OCI-LY3 (cell line): ENCODE measurements at regions not wholly inside any gene's neighbourhood (a gene's known extent, or its start where the extent isn't known, plus 50 kb on each side); places are given as distances from the start of the nearest gene placed in this dataset.

Source experiments
- H2AFZ ChIP-seq: fragments of 200-600, 300-600 bp; shearing (Covaris generic); 2 replicates; pipeline ENCODE4 v1.6.0; 2014; ENCODE audit warnings: antibody characterized with exemption, low read depth, low read length
- H3K27ac ChIP-seq: fragments of 200-600, 300-600 bp; sonication (generic); 2 replicates; pipeline ENCODE4 v1.5.1; 2014; ENCODE audit warnings: mild to moderate bottlenecking, low read length, moderate library complexity, mixed read lengths
- H3K27me3 ChIP-seq: fragments of 200-600, 300-600 bp; sonication (generic); 2 replicates; pipeline ENCODE4 v1.6.1; 2014; ENCODE audit warnings: low read depth, low read length, mixed read lengths
- H3K36me3 ChIP-seq: fragments of 200-600, 300-600 bp; sonication (generic); replicated peaks from 2 replicates; pipeline ENCODE3; 2014; ENCODE audit warnings: low read depth, low read length, mixed read lengths
- H3K4me1 ChIP-seq: fragments of 300-600, 200-600 bp; sonication (generic); 2 replicates; pipeline ENCODE4 v1.6.1; 2014; ENCODE audit warnings: low read length, mixed read lengths
- H3K4me2 ChIP-seq: fragments of 200-600, 300-600 bp; sonication (generic); 2 replicates; pipeline ENCODE4 v1.6.1; 2014; ENCODE audit warnings: low read length, mixed read lengths
- H3K4me3 ChIP-seq: fragments of 300-600, 200-600 bp; sonication (generic); 2 replicates; pipeline ENCODE4 v1.5.1; 2014; ENCODE audit warnings: antibody characterized with exemption, mild to moderate bottlenecking, low read length, moderate library complexity
- H3K79me2 ChIP-seq: fragments of 300-600, 200-600 bp; shearing (Covaris generic); 2 replicates; pipeline ENCODE4 v1.6.1; 2014; ENCODE audit warnings: mild to moderate bottlenecking, low read length, mixed read lengths
- H3K9ac ChIP-seq: fragments of 300-600, 200-600 bp; shearing (Covaris generic); 2 replicates; pipeline ENCODE4 v1.6.0; 2014; ENCODE audit warnings: mild to moderate bottlenecking, low read length, moderate library complexity
- H3K9me3 ChIP-seq: fragments of 200-600, 300-600 bp; shearing (Covaris generic); 2 replicates; pipeline ENCODE4 v1.6.1; 2014; ENCODE audit warnings: low read length, mixed read lengths; ENCODE audit not compliant: insufficient read depth
- H4K20me1 ChIP-seq: fragments of 200-600, 300-600 bp; sonication (generic); 2 replicates; pipeline ENCODE4 v1.6.1; 2016; ENCODE audit warnings: low read length, mixed read lengths; ENCODE audit not compliant: insufficient read depth
- EZH2phosphoT487 ChIP-seq: fragments of 200-600 bp; shearing (Covaris generic); IDR thresholded peaks from 2 replicates; pipeline ENCODE4 v1.6.1; 2018; ENCODE audit warnings: antibody characterized with exemption, mixed run types, low read depth
- TF ChIP-seq, protein P1 (sequence below): fragments of 200-600, 300-600 bp; sonication (generic); IDR thresholded peaks from 2 replicates; pipeline ENCODE4 v1.5.1; 2014; ENCODE audit warnings: antibody characterized with exemption, low read length, low read depth

- Histone ChIP-seq H3K36me3 (no peaks in the 10 kb centered on the region), H3K4me3 (no peak overlapping the region), H2AFZ (no peak overlapping the region), H3K4me2 (no peak overlapping the region), H3K9me3 (no peaks in the 10 kb centered on the region), H3K4me1 (no peaks in the 10 kb centered on the region), H3K9ac (no peak overlapping the region), H3K27ac (no peak overlapping the region), H3K79me2 (no peaks in the 10 kb centered on the region), H4K20me1 (no peaks in the 10 kb centered on the region), H3K27me3 (peaks cover 14% of the 10 kb centered on the region; the same call in 1 of the 2 replicates)
- TF ChIP-seq EZH2phosphoT487, result no peak
- TF ChIP-seq, protein P1, sequence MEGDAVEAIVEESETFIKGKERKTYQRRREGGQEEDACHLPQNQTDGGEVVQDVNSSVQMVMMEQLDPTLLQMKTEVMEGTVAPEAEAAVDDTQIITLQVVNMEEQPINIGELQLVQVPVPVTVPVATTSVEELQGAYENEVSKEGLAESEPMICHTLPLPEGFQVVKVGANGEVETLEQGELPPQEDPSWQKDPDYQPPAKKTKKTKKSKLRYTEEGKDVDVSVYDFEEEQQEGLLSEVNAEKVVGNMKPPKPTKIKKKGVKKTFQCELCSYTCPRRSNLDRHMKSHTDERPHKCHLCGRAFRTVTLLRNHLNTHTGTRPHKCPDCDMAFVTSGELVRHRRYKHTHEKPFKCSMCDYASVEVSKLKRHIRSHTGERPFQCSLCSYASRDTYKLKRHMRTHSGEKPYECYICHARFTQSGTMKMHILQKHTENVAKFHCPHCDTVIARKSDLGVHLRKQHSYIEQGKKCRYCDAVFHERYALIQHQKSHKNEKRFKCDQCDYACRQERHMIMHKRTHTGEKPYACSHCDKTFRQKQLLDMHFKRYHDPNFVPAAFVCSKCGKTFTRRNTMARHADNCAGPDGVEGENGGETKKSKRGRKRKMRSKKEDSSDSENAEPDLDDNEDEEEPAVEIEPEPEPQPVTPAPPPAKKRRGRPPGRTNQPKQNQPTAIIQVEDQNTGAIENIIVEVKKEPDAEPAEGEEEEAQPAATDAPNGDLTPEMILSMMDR, result no peak
These were observed 92.5 kb upstream of the RGS4 start for GRCh38 chr1:162976628-162977027.

- Histone ChIP-seq H3K4me1 (no peaks in the 10 kb centered on the region), H3K79me2 (no peaks in the 10 kb centered on the region), H4K20me1 (no peaks in the 10 kb centered on the region), H3K36me3 (no peaks in the 10 kb centered on the region), H3K27me3 (peaks cover 9% of the 10 kb centered on the region; the same call in 1 of the 2 replicates), H3K9me3 (no peaks in the 10 kb centered on the region), H3K9ac (no peak overlapping the region), H3K27ac (no peak overlapping the region), H3K4me3 (no peak overlapping the region), H2AFZ (no peak overlapping the region), H3K4me2 (no peak overlapping the region)
- TF ChIP-seq EZH2phosphoT487, result no peak
- TF ChIP-seq, protein P1, result no peak
These were observed 94.4 kb upstream of the RGS4 start for GRCh38 chr1:162974810-162975209.

- no peaks in the 10 kb centered on the region for H3K79me2 ChIP-seq
- H3K4me3 ChIP-seq, result no peak overlapping the region
- no peaks in the 10 kb centered on the region for H4K20me1 ChIP-seq
- no peak overlapping the region for H2AFZ ChIP-seq
- H3K27me3 ChIP-seq, result peaks cover 9% of the 10 kb centered on the region; the same call in 1 of the 2 replicates
- no peaks in the 10 kb centered on the region for H3K9me3 ChIP-seq
- no peak overlapping the region for H3K27ac ChIP-seq
- 0 out of 2 replicates have a peak, but pooled peaks cover 4% of the 10 kb centered on the region for H3K4me1 ChIP-seq
- H3K4me2 ChIP-seq, result no peak overlapping the region
- H3K36me3 ChIP-seq, result no peaks in the 10 kb centered on the region
- H3K9ac ChIP-seq, result no peak overlapping the region
- TF ChIP-seq EZH2phosphoT487, result no peak
- TF ChIP-seq, protein P1, result no peak
These were observed 95.8 kb upstream of the RGS4 start for GRCh38 chr1:162973381-162973795.

DNA sequence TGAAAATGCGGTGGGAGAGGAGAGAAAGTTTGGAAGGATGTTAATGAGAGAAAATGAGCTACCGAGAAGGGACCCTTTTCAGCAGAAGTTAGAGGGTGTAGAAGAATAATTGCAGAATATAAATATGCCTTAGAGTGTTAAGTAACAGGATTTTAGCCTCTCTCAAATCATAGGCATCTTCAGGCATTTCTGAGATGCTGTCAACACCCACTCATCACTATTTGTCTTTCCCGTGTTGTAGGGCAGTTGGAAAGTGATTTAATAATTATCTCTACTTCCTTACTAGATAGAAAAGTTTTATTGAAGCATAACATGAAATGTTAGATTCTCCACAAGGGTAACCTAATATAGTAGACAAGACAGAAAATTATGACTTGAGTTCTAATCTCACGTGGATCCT lies 96.4 kb upstream of the RGS4 start:
- no peak overlapping the region for H3K4me2 ChIP-seq
- peaks cover 9% of the 10 kb centered on the region; the same call in 1 of the 2 replicates for H3K27me3 ChIP-seq
- no peaks in the 10 kb centered on the region for H3K9me3 ChIP-seq
- no peaks in the 10 kb centered on the region for H4K20me1 ChIP-seq
- no peak overlapping the region for H3K4me3 ChIP-seq
- no peak overlapping the region for H2AFZ ChIP-seq
- no peak for TF ChIP-seq EZH2phosphoT487
- TF ChIP-seq, protein P1, result no peak
- no peak overlapping the region for H3K27ac ChIP-seq
- H3K4me1 ChIP-seq, result 0 out of 2 replicates have a peak, but pooled peaks cover 5% of the 10 kb centered on the region
- no peaks in the 10 kb centered on the region for H3K79me2 ChIP-seq
- H3K9ac ChIP-seq, result no peak overlapping the region
- H3K36me3 ChIP-seq, result no peaks in the 10 kb centered on the region
